ENCODE measurements at regions not wholly inside any gene's neighbourhood (a gene's known extent, or its start where the extent isn't known, plus 50 kb on each side); places are given as distances from the start of the nearest gene placed in this dataset.
A peak's percentile ranks its signal among the peaks of the same experiment; 100 is the strongest.
"Not testable (repeated sequence)": the region's sequence is repeated elsewhere in the genome, so short reads cannot be mapped to it uniquely, and the experiment has no call there.

DNA sequence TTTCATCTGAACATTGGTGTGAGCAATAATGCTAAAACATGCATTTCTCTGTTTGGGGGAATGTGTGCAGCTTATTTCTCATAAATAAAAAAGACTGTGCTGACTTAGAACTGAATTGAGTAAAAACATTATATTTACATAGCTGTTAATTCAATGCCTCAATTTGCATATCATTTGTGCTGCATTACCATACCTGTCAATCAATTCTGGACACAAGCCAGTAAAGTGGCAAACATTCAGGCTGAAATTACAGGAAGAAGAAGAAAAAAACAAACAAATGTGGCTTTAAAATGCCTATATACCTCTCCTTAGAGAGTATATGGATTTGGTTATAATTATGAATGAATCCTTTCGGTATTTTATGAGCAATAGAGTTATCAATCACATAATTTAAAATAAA is 380.1 kb upstream of the GBE1 start:
- DNase-seq: no peak

DNA sequence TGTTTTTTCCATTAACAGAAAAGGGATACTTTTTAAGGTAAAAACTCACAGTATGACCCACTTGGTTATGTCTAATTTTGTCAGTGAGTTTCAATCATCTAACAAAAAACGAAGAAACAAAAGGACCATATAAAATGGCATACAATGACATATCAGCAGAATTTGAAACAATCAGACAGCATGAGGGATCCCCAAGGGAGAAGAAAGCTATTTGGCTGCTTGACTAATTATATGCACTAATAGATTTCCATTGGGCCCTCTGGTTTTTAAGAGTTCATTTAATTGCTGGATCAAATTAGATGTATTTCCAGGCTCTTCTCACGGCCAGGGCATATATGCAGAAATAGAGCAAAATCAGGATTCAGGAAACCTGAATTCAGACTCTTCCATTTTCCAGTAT is 376.4 kb upstream of the GBE1 start:
- peak; percentile 41 for DNase-seq

GRCh38 chr3:82137050-82137449 is 375.6 kb upstream of the GBE1 start:
- no peak for DNase-seq

GRCh38 chr3:82133070-82133606 is 371.7 kb upstream of the GBE1 start:
- DNase-seq: peak; percentile 73

DNA sequence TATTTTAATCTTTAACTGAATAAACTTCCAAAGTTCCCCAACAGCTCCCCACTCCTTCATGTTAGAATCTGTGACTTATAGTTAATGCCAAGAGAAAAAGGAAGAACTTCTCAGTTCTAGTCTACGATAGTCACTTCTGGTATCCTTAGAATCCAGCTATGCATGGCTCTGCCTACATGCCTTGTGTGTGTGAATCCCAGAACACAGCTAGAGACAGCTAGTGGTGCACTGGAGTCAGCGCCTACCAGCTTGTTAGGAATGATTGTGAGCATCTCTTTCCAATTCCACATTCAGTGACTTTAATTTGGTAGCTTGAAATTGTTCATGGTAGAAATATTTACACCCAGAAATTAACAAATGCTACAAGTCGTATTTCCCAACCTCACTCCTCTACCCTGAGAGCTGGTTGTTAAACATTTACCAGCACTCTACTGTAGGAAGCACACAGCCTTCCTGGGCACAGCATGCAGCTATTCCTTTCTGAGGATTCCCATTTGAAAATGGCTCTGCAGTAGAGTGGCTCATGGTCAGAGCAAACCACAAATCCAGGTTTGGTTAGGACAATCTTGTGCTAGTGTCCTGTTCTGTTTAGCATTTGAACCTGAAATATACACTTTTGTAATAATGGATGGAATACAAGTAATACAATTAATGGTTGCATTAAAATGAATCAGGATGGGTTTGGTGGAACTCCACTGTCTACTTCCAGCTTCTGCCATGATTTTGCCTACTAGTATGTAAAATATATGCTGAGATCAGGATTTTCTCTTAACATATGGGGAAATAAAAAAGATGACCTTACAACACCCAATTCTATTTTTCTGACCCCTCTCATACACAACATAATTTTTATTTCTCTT is 371.0 kb upstream of the GBE1 start:
- DNase-seq: no peak

DNA sequence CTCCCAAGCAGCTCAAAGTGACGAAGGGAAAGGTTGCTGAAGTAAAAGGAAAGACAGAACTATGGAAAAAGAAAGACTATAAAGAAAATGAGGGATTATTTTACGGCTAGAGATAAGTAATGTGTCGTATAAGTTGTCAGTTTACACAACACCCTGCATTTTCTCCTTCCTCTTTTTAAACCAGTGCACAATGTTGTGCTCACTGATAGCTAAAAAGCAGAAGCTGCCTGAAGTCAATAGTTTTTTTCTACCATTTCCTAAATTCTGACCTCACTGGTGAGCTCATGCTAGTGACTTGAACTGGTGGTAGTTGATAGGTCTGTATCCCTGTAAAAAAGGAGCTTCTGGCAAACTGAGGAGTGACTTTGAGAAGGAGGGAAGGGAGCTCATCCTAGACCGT is 368.6 kb upstream of the GBE1 start:
- no peak for DNase-seq

GRCh38 chr3:82129221-82129801 is 367.9 kb upstream of the GBE1 start:
- no peak for DNase-seq

- no peak for DNase-seq
Observed at GRCh38 chr3:82128271-82128670, 366.8 kb upstream of the GBE1 start.

GRCh38 chr3:82122554-82123345 is 361.3 kb upstream of the GBE1 start:
- DNase-seq: no peak

- DNase-seq: no peak
Observed at GRCh38 chr3:82114589-82114988, 353.1 kb upstream of the GBE1 start.

- DNase-seq: not testable (repeated sequence)
Observed at GRCh38 chr3:82110721-82111120, 349.3 kb upstream of the GBE1 start.

GRCh38 chr3:82103241-82103640 is 341.8 kb upstream of the GBE1 start:
- DNase-seq: no peak

- DNase-seq: peak; percentile 48
Observed at GRCh38 chr3:82100378-82100777, 338.9 kb upstream of the GBE1 start.

DNA sequence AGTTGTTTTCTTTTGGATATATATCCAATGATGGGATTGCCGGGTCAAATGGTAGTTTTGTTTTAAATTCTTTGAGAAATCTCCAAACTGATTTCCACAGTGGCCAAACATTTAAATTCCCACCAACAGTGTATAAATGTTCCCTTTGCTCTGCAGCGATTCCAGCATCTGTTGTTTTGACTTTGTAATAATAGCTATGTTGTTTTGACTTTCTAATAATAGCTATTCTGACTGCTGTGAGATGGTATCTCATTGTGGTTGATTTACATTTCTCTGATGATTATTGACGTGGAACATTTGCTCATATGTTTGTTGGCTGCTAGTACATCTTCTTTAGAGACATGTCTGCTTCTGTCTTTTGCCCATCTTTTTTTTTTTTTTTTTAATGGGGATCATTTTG is 332.2 kb upstream of the GBE1 start:
- no peak for DNase-seq

GRCh38 chr3:82088749-82089148 is 327.3 kb upstream of the GBE1 start:
- no peak for DNase-seq

GRCh38 chr3:82087958-82088357 is 326.5 kb upstream of the GBE1 start:
- no peak for DNase-seq

- DNase-seq: no peak
Observed at GRCh38 chr3:82085851-82086475, 324.5 kb upstream of the GBE1 start.

DNA sequence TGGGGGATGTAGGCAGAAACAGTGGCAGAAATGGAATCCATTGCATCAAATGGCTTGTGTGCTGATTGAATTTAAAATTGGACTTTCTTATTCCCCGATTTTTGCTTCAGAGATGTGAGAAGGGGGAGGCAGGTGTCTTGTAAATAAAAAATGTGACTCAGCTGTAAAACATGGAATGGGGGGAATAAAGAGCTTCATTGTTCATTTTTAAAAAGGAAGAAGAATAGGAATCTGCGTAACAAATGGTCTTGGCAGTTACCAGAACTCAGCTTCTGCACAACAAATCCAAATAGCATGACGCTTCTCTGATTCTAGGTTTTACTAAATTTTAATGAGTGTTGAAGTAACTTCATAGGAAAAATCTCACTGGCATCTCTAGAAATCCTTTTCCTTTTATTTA is 323.9 kb upstream of the GBE1 start:
- DNase-seq: no peak

DNA sequence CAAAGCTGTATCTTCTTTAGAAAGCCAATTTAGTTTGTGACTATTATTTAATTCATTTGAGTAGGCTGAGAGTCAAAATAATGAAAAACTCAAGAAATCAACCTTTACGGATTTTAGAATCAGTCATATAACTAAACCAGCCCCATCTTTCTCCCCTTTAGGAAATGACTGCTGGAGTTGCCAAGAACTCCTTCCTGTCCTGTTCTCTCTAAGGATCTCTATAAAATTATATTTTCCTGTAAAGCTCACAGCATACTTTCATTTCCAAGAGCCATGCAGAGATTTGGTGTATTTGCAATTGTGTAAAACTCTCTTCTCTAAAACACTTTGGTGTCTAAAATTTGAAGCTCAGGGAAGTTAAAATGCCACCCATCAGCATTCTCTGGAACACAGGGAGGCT is 323.4 kb upstream of the GBE1 start:
- DNase-seq: no peak

GRCh38 chr3:82082796-82083195 is 321.4 kb upstream of the GBE1 start:
- no peak for DNase-seq

GRCh38 chr3:82081351-82081750 is 319.9 kb upstream of the GBE1 start:
- peak; percentile 16 for DNase-seq

DNA sequence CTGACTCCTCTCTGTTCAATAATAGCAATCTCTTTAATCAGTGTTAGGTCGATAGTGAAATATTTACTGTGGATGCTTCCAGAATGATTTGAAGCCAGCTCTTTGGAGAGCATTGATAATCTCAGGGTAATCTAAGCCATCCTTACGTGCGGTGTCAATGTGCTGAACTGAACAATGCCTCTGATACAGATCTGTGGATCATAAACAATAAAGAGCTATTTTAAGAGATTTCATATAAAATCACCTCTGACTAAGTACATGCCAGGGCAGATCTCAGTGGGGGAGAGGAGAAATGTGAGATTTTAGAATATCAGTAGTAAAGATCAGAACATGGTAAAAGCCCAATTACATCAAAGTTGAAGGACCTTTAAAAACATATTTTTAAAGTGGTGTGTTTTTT is 319.3 kb upstream of the GBE1 start:
- no peak for DNase-seq

DNA sequence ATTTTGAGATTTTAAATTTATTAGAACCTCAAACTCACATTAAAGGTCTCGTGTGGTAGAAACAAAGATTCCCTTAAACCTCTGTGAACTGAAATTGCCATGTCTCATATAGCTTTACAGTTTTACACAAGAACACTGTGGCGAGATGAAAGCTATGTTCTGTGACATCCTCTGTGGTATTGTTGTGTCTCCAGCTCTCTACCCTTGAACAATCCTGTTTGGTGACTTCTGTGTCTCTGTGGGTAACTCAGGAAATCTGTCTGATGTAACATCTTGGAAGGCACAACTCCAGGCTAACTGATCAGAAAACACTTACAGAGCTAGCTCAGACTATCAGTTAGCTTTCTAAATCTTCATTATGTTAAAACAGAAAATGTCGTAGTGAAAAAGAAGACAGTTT is 318.8 kb upstream of the GBE1 start:
- DNase-seq: no peak

All from eye (tissue), 1 donor.